ENCODE measurements at regions not wholly inside any gene's neighbourhood (a gene's known extent, or its start where the extent isn't known, plus 50 kb on each side); places are given as distances from the start of the nearest gene placed in this dataset.

- Histone ChIP-seq H3K27me3 (ENCODE audit: low read depth, low read length) (peaks cover 59% of the 10 kb centered on the region), H3K36me3 (replicated peaks; ENCODE audit: low read depth, low read length) (no peaks in the 10 kb centered on the region), H3K9ac (ENCODE audit: low read length) (no peak overlapping the region), H3K79me2 (ENCODE audit: low read length) (no peaks in the 10 kb centered on the region), H3K4me1 (ENCODE audit: low read length) (no peaks in the 10 kb centered on the region), H3K27ac (ENCODE audit: low read length) (no peak overlapping the region), H3K4me2 (ENCODE audit: low read length) (no peak overlapping the region), H3K4me3 (ENCODE audit: low read length) (no peak overlapping the region), H3K9me3 (ENCODE audit: insufficient read depth, low read length) (no peaks in the 10 kb centered on the region), H4K20me1 (ENCODE audit: insufficient read depth, low read length) (no peaks in the 10 kb centered on the region), H2AFZ (ENCODE audit: low read depth, low read length) (no peak overlapping the region)
- TF ChIP-seq EZH2phosphoT487 (IDR thresholded peaks at IDR 0.05; ENCODE audit: low read depth) (no peak), CTCF (IDR thresholded peaks at IDR 0.05; ENCODE audit: low read depth, low read length) (no peak)
Measured at GRCh38 chr20:4444404-4444803, 195.3 kb upstream of the ADRA1D start.

GRCh38 chr20:4443016-4443415, 193.9 kb upstream of the ADRA1D start:
- Histone ChIP-seq H3K9me3 (ENCODE audit: insufficient read depth, low read length) (no peaks in the 10 kb centered on the region), H3K4me1 (ENCODE audit: low read length) (no peaks in the 10 kb centered on the region), H2AFZ (ENCODE audit: low read depth, low read length) (no peak overlapping the region), H3K27ac (ENCODE audit: low read length) (no peak overlapping the region), H3K9ac (ENCODE audit: low read length) (no peak overlapping the region), H3K79me2 (ENCODE audit: low read length) (no peaks in the 10 kb centered on the region), H3K4me3 (ENCODE audit: low read length) (no peak overlapping the region), H3K4me2 (ENCODE audit: low read length) (no peak overlapping the region), H3K36me3 (replicated peaks; ENCODE audit: low read depth, low read length) (no peaks in the 10 kb centered on the region), H4K20me1 (ENCODE audit: insufficient read depth, low read length) (no peaks in the 10 kb centered on the region), H3K27me3 (ENCODE audit: low read depth, low read length) (peaks cover 68% of the 10 kb centered on the region)
- TF ChIP-seq EZH2phosphoT487 (IDR thresholded peaks at IDR 0.05; ENCODE audit: low read depth) (no peak), CTCF (IDR thresholded peaks at IDR 0.05; ENCODE audit: low read depth, low read length) (no peak)

- no peaks in the 10 kb centered on the region for H4K20me1 ChIP-seq (ENCODE audit: insufficient read depth, low read length)
- no peak overlapping the region for H2AFZ ChIP-seq (ENCODE audit: low read depth, low read length)
- H3K79me2 ChIP-seq (ENCODE audit: low read length): no peaks in the 10 kb centered on the region
- no peaks in the 10 kb centered on the region for H3K4me1 ChIP-seq (ENCODE audit: low read length)
- H3K4me2 ChIP-seq (ENCODE audit: low read length): no peak overlapping the region
- no peaks in the 10 kb centered on the region for H3K9me3 ChIP-seq (ENCODE audit: insufficient read depth, low read length)
- TF ChIP-seq CTCF (IDR thresholded peaks at IDR 0.05; ENCODE audit: low read depth, low read length): no peak
- TF ChIP-seq EZH2phosphoT487 (IDR thresholded peaks at IDR 0.05; ENCODE audit: low read depth): no peak
- peaks cover 72% of the 10 kb centered on the region for H3K27me3 ChIP-seq (ENCODE audit: low read depth, low read length)
- no peak overlapping the region for H3K27ac ChIP-seq (ENCODE audit: low read length)
- no peaks in the 10 kb centered on the region for H3K36me3 ChIP-seq (replicated peaks; ENCODE audit: low read depth, low read length)
- H3K9ac ChIP-seq (ENCODE audit: low read length): no peak overlapping the region
- H3K4me3 ChIP-seq (ENCODE audit: low read length): no peak overlapping the region
Measured at GRCh38 chr20:4441871-4442270, 192.8 kb upstream of the ADRA1D start.

- H3K79me2 ChIP-seq (ENCODE audit: low read length): no peaks in the 10 kb centered on the region
- H3K27ac ChIP-seq (ENCODE audit: low read length): no peak overlapping the region
- H2AFZ ChIP-seq (ENCODE audit: low read depth, low read length): no peak overlapping the region
- H4K20me1 ChIP-seq (ENCODE audit: insufficient read depth, low read length): no peaks in the 10 kb centered on the region
- TF ChIP-seq EZH2phosphoT487 (IDR thresholded peaks at IDR 0.05; ENCODE audit: low read depth): no peak
- TF ChIP-seq CTCF (IDR thresholded peaks at IDR 0.05; ENCODE audit: low read depth, low read length): no peak
- H3K9ac ChIP-seq (ENCODE audit: low read length): no peak overlapping the region
- H3K36me3 ChIP-seq (replicated peaks; ENCODE audit: low read depth, low read length): no peaks in the 10 kb centered on the region
- no peak overlapping the region for H3K4me3 ChIP-seq (ENCODE audit: low read length)
- H3K9me3 ChIP-seq (ENCODE audit: insufficient read depth, low read length): no peaks in the 10 kb centered on the region
- no peaks in the 10 kb centered on the region for H3K4me1 ChIP-seq (ENCODE audit: low read length)
- H3K27me3 ChIP-seq (ENCODE audit: low read depth, low read length): peaks cover 68% of the 10 kb centered on the region
- no peak overlapping the region for H3K4me2 ChIP-seq (ENCODE audit: low read length)
Measured at GRCh38 chr20:4441191-4441590, 192.1 kb upstream of the ADRA1D start.
